HCT116 (cell line): ENCODE measurements at regions not wholly inside any gene's neighbourhood (a gene's known extent, or its start where the extent isn't known, plus 50 kb on each side); places are given as distances from the start of the nearest gene placed in this dataset.

Source experiments
- ATAC-seq: fragments of 200-7000 bp; cut with Tn5 transposase; 2 replicates; pipeline ENCODE4 v1.9.1; 2020; ENCODE audit warnings: mild to moderate bottlenecking, moderate library complexity
- BruUV-seq: library from RNA; stranded (reverse); fragments of 400-500 nt; replicated peaks from 2 replicates; lab custom pipeline; 2021; lab: Mats Ljungman, UMichigan
- CTCF ChIA-PET: fragments of 300-600 bp; sonication (Branson Sonifier 250); formaldehyde crosslinking; loops from one replicate; lab custom pipeline; 2021; ENCODE audit warnings: antibody characterized with exemption; lab: Charles Lee
- POLR2A ChIA-PET: fragments of 300-600, 350-600 bp; sonication (Branson Sonifier 250); formaldehyde crosslinking; loops from one replicate; lab custom pipeline; 2021; ENCODE audit warnings: antibody characterized with exemption; lab: Charles Lee
- RAD21 ChIA-PET, 2 experiments: fragments of 300-600 bp; sonication (Branson Sonifier 250); formaldehyde crosslinking; loops; one replicate each; lab custom pipeline; 2023; ENCODE audit warnings: low total read pairs in 2 of 2; ENCODE audit not compliant: uncharacterized antibody in 2 of 2, unreplicated experiment in 2 of 2, low non-redundant PET in 1 of 2; lab: Charles Lee
- DNase-seq: peaks from one replicate; pipeline ENCODE4 v3.0.0-alpha.2; 2010; ENCODE audit warnings: low read depth, low spot score
- H2AFZ ChIP-seq: fragments of 200-600 bp; shearing (Covaris generic), sonication (generic); 2 replicates; pipeline ENCODE4 v1.6.1; 2017; ENCODE audit warnings: low read depth, mixed run types, mixed read lengths, antibody characterized with exemption, low read length; ENCODE audit not compliant: poor library complexity, severe bottlenecking
- H3K27ac ChIP-seq: 2 replicates; pipeline ENCODE4 v1.5.1; 2012; ENCODE audit warnings: low read depth, low read length
- H3K27me3 ChIP-seq: fragments of 200-600 bp; sonication (generic); 2 replicates; pipeline ENCODE4 v1.6.1; 2016; ENCODE audit warnings: mixed run types, low read length, mixed read lengths; ENCODE audit not compliant: insufficient read depth
- H3K36me3 ChIP-seq, 2 experiments: fragments of 200-500 bp in 1 of 2; fragments of 200-600 bp in 1 of 2; sonication (Bioruptor generic) in 1 of 2; sonication (generic) in 1 of 2; 2 replicates each; pipeline versions ENCODE4 v1.5.1 to v1.6.1; 2014 to 2016; ENCODE audit warnings: low read length in 2 of 2, inconsistent platforms in 1 of 2, mixed read lengths in 1 of 2, mixed run types in 1 of 2; ENCODE audit not compliant: insufficient read depth in 2 of 2, control insufficient read depth in 1 of 2
- H3K4me1 ChIP-seq, 2 experiments: fragments of 200-600 bp in 1 of 2; sonication (generic) in 1 of 2; 2 replicates each; pipeline versions ENCODE4 v1.5.1 to v1.6.1; 2012 to 2017; ENCODE audit warnings: low read length in 2 of 2, inconsistent platforms in 1 of 2, mild to moderate bottlenecking in 1 of 2, mixed read lengths in 1 of 2, mixed run types in 1 of 2, moderate library complexity in 1 of 2; ENCODE audit not compliant: insufficient read depth in 2 of 2, control insufficient read depth in 1 of 2
- H3K4me2 ChIP-seq: fragments of 200-600 bp; sonication (generic); 2 replicates; pipeline ENCODE4 v1.6.1; 2017; ENCODE audit warnings: mixed run types, low read length, mixed read lengths
- H3K4me3 ChIP-seq, 2 experiments: fragments of 200-600 bp in 1 of 2; sonication (generic) in 1 of 2; replicated peaks in 1 of 2; 2 replicates each; pipeline ENCODE4 v1.5.1; 2011 to 2016; ENCODE audit warnings: low read length in 2 of 2, control low read depth in 1 of 2, low read depth in 1 of 2, mild to moderate bottlenecking in 1 of 2, mixed read lengths in 1 of 2, mixed run types in 1 of 2
- H3K79me2 ChIP-seq: fragments of 200-600 bp; sonication (generic); 2 replicates; pipeline ENCODE4 v1.6.1; 2017; ENCODE audit warnings: mild to moderate bottlenecking, mixed run types, low read length, moderate library complexity, mixed read lengths; ENCODE audit not compliant: insufficient read depth
- H3K9ac ChIP-seq: fragments of 200-600 bp; sonication (generic); 2 replicates; pipeline ENCODE4 v1.6.1; 2016; ENCODE audit warnings: low read length, mixed read lengths
- H3K9me2 ChIP-seq: fragments of 200-600 bp; sonication (generic), shearing (Covaris generic); 2 replicates; pipeline ENCODE4 v1.6.1; 2017; ENCODE audit warnings: mixed run types, mild to moderate bottlenecking, moderate library complexity; ENCODE audit not compliant: insufficient read depth
- H3K9me3 ChIP-seq, 2 experiments: fragments of 200-500 bp in 1 of 2; fragments of 200-600 bp in 1 of 2; sonication (Bioruptor generic) in 1 of 2; sonication (generic) in 1 of 2; 2 replicates each; pipeline ENCODE4 v1.6.1; 2014 to 2017; ENCODE audit warnings: low read length in 2 of 2, mixed read lengths in 2 of 2, inconsistent platforms in 1 of 2, low read depth in 1 of 2, mild to moderate bottlenecking in 1 of 2, mixed run types in 1 of 2, moderate library complexity in 1 of 2; ENCODE audit not compliant: control insufficient read depth in 1 of 2, insufficient read depth in 1 of 2
- H4K20me1 ChIP-seq: fragments of 200-600 bp; sonication (generic), shearing (Covaris generic); 2 replicates; pipeline ENCODE4 v1.6.1; 2017; ENCODE audit warnings: mixed run types, mild to moderate bottlenecking, moderate library complexity; ENCODE audit not compliant: insufficient read depth
- CBX3 ChIP-seq: IDR thresholded peaks from 2 replicates; pipeline ENCODE4 v1.6.1; 2012; ENCODE audit warnings: low read depth
- EZH2 ChIP-seq: fragments of 200-600 bp; sonication (generic); IDR thresholded peaks from 2 replicates; pipeline ENCODE4 v1.6.1; 2017; ENCODE audit warnings: antibody characterized with exemption, mixed run types
- JUND ChIP-seq: IDR thresholded peaks from 2 replicates; pipeline ENCODE4 v1.6.1; 2012
- POLR2A ChIP-seq: IDR thresholded peaks from 2 replicates; pipeline ENCODE4 v1.7.0; 2011; ENCODE audit warnings: borderline replicate concordance; ENCODE audit not compliant: insufficient read depth, insufficient read length; ENCODE audit errors: extremely low read depth
- POLR2AphosphoS5 ChIP-seq: IDR thresholded peaks from 2 replicates; pipeline ENCODE4 v1.6.1; 2011; ENCODE audit warnings: mild to moderate bottlenecking, low read depth, low read length, moderate library complexity
- RAD21 ChIP-seq: IDR thresholded peaks from 2 replicates; pipeline ENCODE4 v1.6.1; 2012; ENCODE audit warnings: low read depth, mild to moderate bottlenecking
- SP1 ChIP-seq: IDR thresholded peaks from 2 replicates; pipeline ENCODE4 v1.6.1; 2012; ENCODE audit warnings: low read depth
- SRF ChIP-seq: IDR thresholded peaks from 2 replicates; pipeline ENCODE4 v1.6.1; 2012; ENCODE audit warnings: low read depth
- ZNF274 ChIP-seq: fragments of 200-500 bp; sonication (Bioruptor generic); IDR thresholded peaks from 2 replicates; pipeline ENCODE4 v1.6.1; 2014; ENCODE audit warnings: mild to moderate bottlenecking, low read depth, low read length, inconsistent platforms
- intact Hi-C: fragments of 100-400 bp; cut with micrococcal nuclease; formaldehyde crosslinking; loops from 2 replicates; pipeline ENCODE4 v1.10.0; 2022
- TF ChIP-seq, protein P1 (sequence below): IDR thresholded peaks from 2 replicates; pipeline ENCODE4 v1.6.1; 2012
- TF ChIP-seq, protein P2 (sequence below): IDR thresholded peaks from 2 replicates; pipeline ENCODE4 v1.6.1; 2012
- TF ChIP-seq, protein P3 (sequence below): IDR thresholded peaks from 2 replicates; pipeline ENCODE4 v1.6.1; 2012; ENCODE audit warnings: low read depth

DNA sequence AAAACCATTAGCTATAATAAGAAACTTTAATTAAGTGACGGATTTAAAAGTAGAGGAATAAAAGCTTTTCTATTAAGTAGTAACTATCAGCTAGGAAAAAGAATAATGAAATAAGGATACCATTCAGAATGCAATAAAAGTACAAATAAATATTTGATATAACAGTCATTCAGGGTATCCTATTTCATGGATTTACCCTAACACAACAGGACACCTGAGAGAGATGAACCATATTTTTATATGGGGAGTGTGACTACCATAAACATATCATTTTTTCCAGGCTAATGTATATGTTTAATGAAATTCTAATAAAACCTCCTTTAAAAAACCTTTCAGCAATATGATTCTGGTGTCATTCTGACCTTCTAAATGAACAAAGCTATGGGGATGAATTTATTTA, 393.8 kb downstream of the SNAPC1 start:
- H3K27ac ChIP-seq, result no peak overlapping the region
- ChIA-PET RAD21 (no interaction called here), CTCF (no interaction called here), POLR2A (no interaction called here)
- no peak for TF ChIP-seq SRF
- TF ChIP-seq, protein P1, sequence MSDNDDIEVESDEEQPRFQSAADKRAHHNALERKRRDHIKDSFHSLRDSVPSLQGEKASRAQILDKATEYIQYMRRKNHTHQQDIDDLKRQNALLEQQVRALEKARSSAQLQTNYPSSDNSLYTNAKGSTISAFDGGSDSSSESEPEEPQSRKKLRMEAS, result no peak
- TF ChIP-seq POLR2A, result no peak
- TF ChIP-seq, protein P2, sequence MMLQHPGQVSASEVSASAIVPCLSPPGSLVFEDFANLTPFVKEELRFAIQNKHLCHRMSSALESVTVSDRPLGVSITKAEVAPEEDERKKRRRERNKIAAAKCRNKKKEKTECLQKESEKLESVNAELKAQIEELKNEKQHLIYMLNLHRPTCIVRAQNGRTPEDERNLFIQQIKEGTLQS, result no peak
- no peak for TF ChIP-seq ZNF274
- TF ChIP-seq POLR2AphosphoS5, result no peak
- no peak for TF ChIP-seq EZH2
- TF ChIP-seq SP1, result no peak
- no TSS peak for BruUV-seq
- H3K9me3 ChIP-seq, result no peaks in the 10 kb centered on the region
- H3K27me3 ChIP-seq, result peaks cover 3% of the 10 kb centered on the region; the same call in 1 of the 2 replicates
- intact Hi-C loops, result no loop called here
- no peaks in the 10 kb centered on the region for H3K4me1 ChIP-seq
- no peaks in the 10 kb centered on the region for H3K36me3 ChIP-seq
- no peak overlapping the region for H2AFZ ChIP-seq
- H3K4me3 ChIP-seq, result no peak overlapping the region
- DNase-seq (no peak), ATAC-seq (no peak)
- no peaks in the 10 kb centered on the region for H3K79me2 ChIP-seq
- H3K4me2 ChIP-seq, result no peak overlapping the region
- no peak overlapping the region for H3K9ac ChIP-seq
- H3K9me2 ChIP-seq, result no peaks in the 10 kb centered on the region
- no peaks in the 10 kb centered on the region; the same call in 1 of the 2 replicates for H4K20me1 ChIP-seq

DNA sequence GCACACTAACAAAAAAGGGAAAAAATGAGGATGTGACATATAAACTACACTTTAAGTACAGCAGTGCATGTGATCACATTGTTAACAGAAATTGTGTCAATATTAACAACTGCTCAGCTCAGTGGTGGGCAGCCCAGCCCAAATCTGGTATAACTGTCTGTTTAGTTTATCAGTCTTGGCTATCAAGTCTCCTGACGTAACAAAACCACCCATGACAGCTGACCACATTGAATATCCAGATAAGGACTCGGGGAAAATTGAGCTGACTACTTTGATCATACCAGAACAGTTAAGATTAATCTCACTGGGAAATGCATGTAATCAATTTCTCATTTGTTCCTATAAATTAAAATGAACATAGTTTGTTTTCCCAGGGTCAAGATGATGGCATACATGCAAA, 396.6 kb downstream of the SNAPC1 start:
- intact Hi-C loops, result no loop called here
- Histone ChIP-seq H3K79me2 (no peaks in the 10 kb centered on the region), H3K27me3 (peaks cover 3% of the 10 kb centered on the region; the same call in 1 of the 2 replicates), H3K4me3 (no peak overlapping the region), H3K4me2 (no peak overlapping the region), H3K9me3 (no peaks in the 10 kb centered on the region), H3K9ac (no peak overlapping the region), H3K27ac (no peak overlapping the region), H3K36me3 (no peaks in the 10 kb centered on the region), H2AFZ (no peak overlapping the region), H3K9me2 (no peaks in the 10 kb centered on the region), H3K4me1 (no peaks in the 10 kb centered on the region), H4K20me1 (no peaks in the 10 kb centered on the region; the same call in 1 of the 2 replicates)
- ATAC-seq (no peak), DNase-seq (no peak)
- TF ChIP-seq JUND, result no peak
- TF ChIP-seq ZNF274, result no peak
- no peak for TF ChIP-seq CBX3
- no peak for TF ChIP-seq RAD21
- TF ChIP-seq, protein P3, sequence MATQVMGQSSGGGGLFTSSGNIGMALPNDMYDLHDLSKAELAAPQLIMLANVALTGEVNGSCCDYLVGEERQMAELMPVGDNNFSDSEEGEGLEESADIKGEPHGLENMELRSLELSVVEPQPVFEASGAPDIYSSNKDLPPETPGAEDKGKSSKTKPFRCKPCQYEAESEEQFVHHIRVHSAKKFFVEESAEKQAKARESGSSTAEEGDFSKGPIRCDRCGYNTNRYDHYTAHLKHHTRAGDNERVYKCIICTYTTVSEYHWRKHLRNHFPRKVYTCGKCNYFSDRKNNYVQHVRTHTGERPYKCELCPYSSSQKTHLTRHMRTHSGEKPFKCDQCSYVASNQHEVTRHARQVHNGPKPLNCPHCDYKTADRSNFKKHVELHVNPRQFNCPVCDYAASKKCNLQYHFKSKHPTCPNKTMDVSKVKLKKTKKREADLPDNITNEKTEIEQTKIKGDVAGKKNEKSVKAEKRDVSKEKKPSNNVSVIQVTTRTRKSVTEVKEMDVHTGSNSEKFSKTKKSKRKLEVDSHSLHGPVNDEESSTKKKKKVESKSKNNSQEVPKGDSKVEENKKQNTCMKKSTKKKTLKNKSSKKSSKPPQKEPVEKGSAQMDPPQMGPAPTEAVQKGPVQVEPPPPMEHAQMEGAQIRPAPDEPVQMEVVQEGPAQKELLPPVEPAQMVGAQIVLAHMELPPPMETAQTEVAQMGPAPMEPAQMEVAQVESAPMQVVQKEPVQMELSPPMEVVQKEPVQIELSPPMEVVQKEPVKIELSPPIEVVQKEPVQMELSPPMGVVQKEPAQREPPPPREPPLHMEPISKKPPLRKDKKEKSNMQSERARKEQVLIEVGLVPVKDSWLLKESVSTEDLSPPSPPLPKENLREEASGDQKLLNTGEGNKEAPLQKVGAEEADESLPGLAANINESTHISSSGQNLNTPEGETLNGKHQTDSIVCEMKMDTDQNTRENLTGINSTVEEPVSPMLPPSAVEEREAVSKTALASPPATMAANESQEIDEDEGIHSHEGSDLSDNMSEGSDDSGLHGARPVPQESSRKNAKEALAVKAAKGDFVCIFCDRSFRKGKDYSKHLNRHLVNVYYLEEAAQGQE, result no peak
- TF ChIP-seq POLR2AphosphoS5, result no peak
- no peak for TF ChIP-seq SP1
- no peak for TF ChIP-seq POLR2A
- no TSS peak for BruUV-seq
- CTCF ChIA-PET, result no interaction called here
- RAD21 ChIA-PET, result no interaction called here
- POLR2A ChIA-PET, result no interaction called here
